HCT116 (cell line): ENCODE measurements at regions not wholly inside any gene's neighbourhood (a gene's known extent, or its start where the extent isn't known, plus 50 kb on each side); places are given as distances from the start of the nearest gene placed in this dataset.

Source experiments
- CEBPB ChIP-seq: IDR thresholded peaks from 2 replicates; pipeline ENCODE4 v1.6.1; 2012; ENCODE audit warnings: low read depth
- EGR1 ChIP-seq: IDR thresholded peaks from 2 replicates; pipeline ENCODE4 v1.6.1; 2012; ENCODE audit warnings: low read depth
- EZH2 ChIP-seq: fragments of 200-600 bp; sonication (generic); IDR thresholded peaks from 2 replicates; pipeline ENCODE4 v1.6.1; 2017; ENCODE audit warnings: antibody characterized with exemption, mixed run types
- EZH2phosphoT487 ChIP-seq: fragments of 200-600 bp; IDR thresholded peaks from 2 replicates; pipeline ENCODE4 v1.6.1; 2018; ENCODE audit warnings: antibody characterized with exemption, borderline replicate concordance
- POLR2A ChIP-seq: IDR thresholded peaks from 2 replicates; pipeline ENCODE4 v1.7.0; 2011; ENCODE audit warnings: borderline replicate concordance; ENCODE audit not compliant: insufficient read depth, insufficient read length; ENCODE audit errors: extremely low read depth
- POLR2AphosphoS5 ChIP-seq: IDR thresholded peaks from 2 replicates; pipeline ENCODE4 v1.6.1; 2011; ENCODE audit warnings: mild to moderate bottlenecking, low read depth, low read length, moderate library complexity
- RAD21 ChIP-seq: IDR thresholded peaks from 2 replicates; pipeline ENCODE4 v1.6.1; 2012; ENCODE audit warnings: low read depth, mild to moderate bottlenecking
- SRF ChIP-seq: IDR thresholded peaks from 2 replicates; pipeline ENCODE4 v1.6.1; 2012; ENCODE audit warnings: low read depth
- YY1 ChIP-seq: IDR thresholded peaks from 2 replicates; pipeline ENCODE4 v1.6.1; 2011; ENCODE audit warnings: low read length, low read depth, moderate library complexity, mild to moderate bottlenecking; ENCODE audit not compliant: insufficient replicate concordance; ENCODE audit errors: extremely low read depth
- TF ChIP-seq, protein P1 (sequence below), 3 experiments: fragments of 200-600 bp in 1 of 3; sonication (generic) in 1 of 3; IDR thresholded peaks in 2 of 3; conservative IDR thresholded peaks in 1 of 3; 2 replicates each; pipeline ENCODE4 v1.5.1; 2012 to 2017; ENCODE audit warnings: low read depth in 2 of 3, low read length in 2 of 3, antibody characterized with exemption in 1 of 3, borderline replicate concordance in 1 of 3, control low read depth in 1 of 3, mild to moderate bottlenecking in 1 of 3, mixed read lengths in 1 of 3, mixed run types in 1 of 3, moderate library complexity in 1 of 3; ENCODE audit not compliant: insufficient read depth in 1 of 3
- TF ChIP-seq, protein P2 (sequence below): IDR thresholded peaks from 2 replicates; pipeline ENCODE4 v1.6.1; 2012
- TF ChIP-seq, protein P3 (sequence below): IDR thresholded peaks from 2 replicates; pipeline ENCODE4 v1.6.1; 2012; ENCODE audit warnings: low read depth
- TF ChIP-seq, protein P4 (sequence below): IDR thresholded peaks from 2 replicates; pipeline ENCODE4 v1.6.1; 2011; ENCODE audit warnings: mild to moderate bottlenecking, low read length, moderate library complexity; ENCODE audit not compliant: insufficient replicate concordance; ENCODE audit errors: extremely low read depth

DNA sequence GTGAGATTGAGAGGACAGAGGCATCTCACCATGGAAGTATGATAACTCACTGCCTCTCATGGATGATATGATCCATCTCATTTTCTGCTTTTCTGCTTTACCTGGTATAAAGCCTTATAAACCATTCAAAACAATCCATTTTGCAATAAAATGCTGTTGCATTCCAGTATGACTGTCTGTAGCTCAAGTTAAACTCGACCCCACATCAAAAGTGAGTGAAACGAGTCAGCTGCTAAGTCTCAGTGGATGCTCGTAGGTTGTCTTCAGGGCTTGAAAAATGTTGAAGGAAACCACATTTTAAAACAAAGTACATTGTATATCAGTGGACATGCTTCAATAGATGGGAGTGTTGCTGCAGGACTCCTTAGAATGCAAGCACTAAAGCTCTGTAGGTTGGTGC lies 839.0 kb downstream of the TUSC7 start:
- TF ChIP-seq RAD21 (no peak), CEBPB (no peak), EZH2 (no peak), SRF (no peak), POLR2A (no peak), EGR1 (no peak), EZH2phosphoT487 (no peak), POLR2AphosphoS5 (no peak), YY1 (no peak)
- TF ChIP-seq, protein P1, sequence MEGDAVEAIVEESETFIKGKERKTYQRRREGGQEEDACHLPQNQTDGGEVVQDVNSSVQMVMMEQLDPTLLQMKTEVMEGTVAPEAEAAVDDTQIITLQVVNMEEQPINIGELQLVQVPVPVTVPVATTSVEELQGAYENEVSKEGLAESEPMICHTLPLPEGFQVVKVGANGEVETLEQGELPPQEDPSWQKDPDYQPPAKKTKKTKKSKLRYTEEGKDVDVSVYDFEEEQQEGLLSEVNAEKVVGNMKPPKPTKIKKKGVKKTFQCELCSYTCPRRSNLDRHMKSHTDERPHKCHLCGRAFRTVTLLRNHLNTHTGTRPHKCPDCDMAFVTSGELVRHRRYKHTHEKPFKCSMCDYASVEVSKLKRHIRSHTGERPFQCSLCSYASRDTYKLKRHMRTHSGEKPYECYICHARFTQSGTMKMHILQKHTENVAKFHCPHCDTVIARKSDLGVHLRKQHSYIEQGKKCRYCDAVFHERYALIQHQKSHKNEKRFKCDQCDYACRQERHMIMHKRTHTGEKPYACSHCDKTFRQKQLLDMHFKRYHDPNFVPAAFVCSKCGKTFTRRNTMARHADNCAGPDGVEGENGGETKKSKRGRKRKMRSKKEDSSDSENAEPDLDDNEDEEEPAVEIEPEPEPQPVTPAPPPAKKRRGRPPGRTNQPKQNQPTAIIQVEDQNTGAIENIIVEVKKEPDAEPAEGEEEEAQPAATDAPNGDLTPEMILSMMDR (IDR thresholded peaks at IDR 0.05 in 2 of 3, conservative IDR thresholded peaks at IDR 0.05 in 1 of 3; ENCODE audit: borderline replicate concordance in 1 of 3, insufficient read depth in 1 of 3, low read depth in 2 of 3, low read length in 2 of 3) = no peak
- TF ChIP-seq, protein P2, sequence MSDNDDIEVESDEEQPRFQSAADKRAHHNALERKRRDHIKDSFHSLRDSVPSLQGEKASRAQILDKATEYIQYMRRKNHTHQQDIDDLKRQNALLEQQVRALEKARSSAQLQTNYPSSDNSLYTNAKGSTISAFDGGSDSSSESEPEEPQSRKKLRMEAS = no peak
- TF ChIP-seq, protein P3, sequence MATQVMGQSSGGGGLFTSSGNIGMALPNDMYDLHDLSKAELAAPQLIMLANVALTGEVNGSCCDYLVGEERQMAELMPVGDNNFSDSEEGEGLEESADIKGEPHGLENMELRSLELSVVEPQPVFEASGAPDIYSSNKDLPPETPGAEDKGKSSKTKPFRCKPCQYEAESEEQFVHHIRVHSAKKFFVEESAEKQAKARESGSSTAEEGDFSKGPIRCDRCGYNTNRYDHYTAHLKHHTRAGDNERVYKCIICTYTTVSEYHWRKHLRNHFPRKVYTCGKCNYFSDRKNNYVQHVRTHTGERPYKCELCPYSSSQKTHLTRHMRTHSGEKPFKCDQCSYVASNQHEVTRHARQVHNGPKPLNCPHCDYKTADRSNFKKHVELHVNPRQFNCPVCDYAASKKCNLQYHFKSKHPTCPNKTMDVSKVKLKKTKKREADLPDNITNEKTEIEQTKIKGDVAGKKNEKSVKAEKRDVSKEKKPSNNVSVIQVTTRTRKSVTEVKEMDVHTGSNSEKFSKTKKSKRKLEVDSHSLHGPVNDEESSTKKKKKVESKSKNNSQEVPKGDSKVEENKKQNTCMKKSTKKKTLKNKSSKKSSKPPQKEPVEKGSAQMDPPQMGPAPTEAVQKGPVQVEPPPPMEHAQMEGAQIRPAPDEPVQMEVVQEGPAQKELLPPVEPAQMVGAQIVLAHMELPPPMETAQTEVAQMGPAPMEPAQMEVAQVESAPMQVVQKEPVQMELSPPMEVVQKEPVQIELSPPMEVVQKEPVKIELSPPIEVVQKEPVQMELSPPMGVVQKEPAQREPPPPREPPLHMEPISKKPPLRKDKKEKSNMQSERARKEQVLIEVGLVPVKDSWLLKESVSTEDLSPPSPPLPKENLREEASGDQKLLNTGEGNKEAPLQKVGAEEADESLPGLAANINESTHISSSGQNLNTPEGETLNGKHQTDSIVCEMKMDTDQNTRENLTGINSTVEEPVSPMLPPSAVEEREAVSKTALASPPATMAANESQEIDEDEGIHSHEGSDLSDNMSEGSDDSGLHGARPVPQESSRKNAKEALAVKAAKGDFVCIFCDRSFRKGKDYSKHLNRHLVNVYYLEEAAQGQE = no peak
- TF ChIP-seq, protein P4, sequence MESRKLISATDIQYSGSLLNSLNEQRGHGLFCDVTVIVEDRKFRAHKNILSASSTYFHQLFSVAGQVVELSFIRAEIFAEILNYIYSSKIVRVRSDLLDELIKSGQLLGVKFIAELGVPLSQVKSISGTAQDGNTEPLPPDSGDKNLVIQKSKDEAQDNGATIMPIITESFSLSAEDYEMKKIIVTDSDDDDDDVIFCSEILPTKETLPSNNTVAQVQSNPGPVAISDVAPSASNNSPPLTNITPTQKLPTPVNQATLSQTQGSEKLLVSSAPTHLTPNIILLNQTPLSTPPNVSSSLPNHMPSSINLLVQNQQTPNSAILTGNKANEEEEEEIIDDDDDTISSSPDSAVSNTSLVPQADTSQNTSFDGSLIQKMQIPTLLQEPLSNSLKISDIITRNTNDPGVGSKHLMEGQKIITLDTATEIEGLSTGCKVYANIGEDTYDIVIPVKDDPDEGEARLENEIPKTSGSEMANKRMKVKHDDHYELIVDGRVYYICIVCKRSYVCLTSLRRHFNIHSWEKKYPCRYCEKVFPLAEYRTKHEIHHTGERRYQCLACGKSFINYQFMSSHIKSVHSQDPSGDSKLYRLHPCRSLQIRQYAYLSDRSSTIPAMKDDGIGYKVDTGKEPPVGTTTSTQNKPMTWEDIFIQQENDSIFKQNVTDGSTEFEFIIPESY = no peak
